AG04450 (cell line): ENCODE measurements at regions not wholly inside any gene's neighbourhood (a gene's known extent, or its start where the extent isn't known, plus 50 kb on each side); places are given as distances from the start of the nearest gene placed in this dataset.

Source experiments
- CTCF ChIA-PET: fragments of 300-600, 350-600 bp; formaldehyde crosslinking; extraction: SDS; loops from one replicate; lab custom pipeline; 2022; ENCODE audit warnings: antibody characterized with exemption, inconsistent platforms; lab: Charles Lee
- POLR2A ChIA-PET: fragments of 350-600 bp; formaldehyde crosslinking; extraction: SDS; loops from one replicate; lab custom pipeline; 2021; ENCODE audit warnings: antibody characterized with exemption, inconsistent platforms; lab: Yijun Ruan, JAX
- DNase-seq: peaks from one replicate; pipeline ENCODE4 v3.0.0-alpha.2; 2011; ENCODE audit warnings: low read depth, low spot score
- H3K27ac ChIP-seq: one replicate; pipeline ENCODE4 v1.5.1; 2012; ENCODE audit warnings: low read depth, low read length, control low read depth
- H3K27me3 ChIP-seq: one replicate; pipeline ENCODE4 v1.6.0; 2012; ENCODE audit warnings: low read length; ENCODE audit not compliant: control insufficient read depth, insufficient read depth
- H3K4me3 ChIP-seq: 2 replicates; pipeline ENCODE4 v1.5.1; 2011; ENCODE audit warnings: mild to moderate bottlenecking, low read depth, low read length, control low read depth
- H3K9me3 ChIP-seq: 2 replicates; pipeline ENCODE4 v1.5.1; 2012; ENCODE audit warnings: low read length; ENCODE audit not compliant: control insufficient read depth, insufficient read depth
- CTCF ChIP-seq: IDR thresholded peaks from 2 replicates; pipeline ENCODE4 v1.5.1; 2011; ENCODE audit warnings: low read depth, low read length, control low read depth, inconsistent platforms

GRCh38 chr11:122354025-122354697, 238.1 kb upstream of the BLID start:
- Histone ChIP-seq H3K4me3 (no peak overlapping the region), H3K27ac (no peak overlapping the region), H3K27me3 (no peaks in the 10 kb centered on the region), H3K9me3 (no peaks in the 10 kb centered on the region)
- no peak for TF ChIP-seq CTCF
- POLR2A ChIA-PET: interaction anchor here (0.6 kb wide), 1 partner anchor 139 kb away, joined by 3 read pairs; no protein-coding TSS in a partner anchor
- CTCF ChIA-PET: interaction anchor here (0.5 kb wide), 1 partner anchor 1457 kb away, joined by 3 read pairs; no protein-coding TSS in a partner anchor
- DNase-seq: no peak

- no peaks in the 10 kb centered on the region for H3K9me3 ChIP-seq
- no peak overlapping the region for H3K27ac ChIP-seq
- POLR2A ChIA-PET: no interaction called here
- no peaks in the 10 kb centered on the region for H3K27me3 ChIP-seq
- no peak for TF ChIP-seq CTCF
- CTCF ChIA-PET: interaction anchor here (0.5 kb wide), 1 partner anchor 1456 kb away, joined by 3 read pairs; no protein-coding TSS in a partner anchor
- no peak for DNase-seq
- H3K4me3 ChIP-seq: no peak overlapping the region
Measured at GRCh38 chr11:122353561-122353960, 237.5 kb upstream of the BLID start.

GRCh38 chr11:122348659-122349409, 232.8 kb upstream of the BLID start:
- H3K27ac ChIP-seq: no peak overlapping the region
- H3K9me3 ChIP-seq: no peaks in the 10 kb centered on the region; the same call in 1 of the 2 replicates
- no peak for DNase-seq
- ChIA-PET POLR2A (no interaction called here), CTCF (no interaction called here)
- H3K27me3 ChIP-seq: no peaks in the 10 kb centered on the region
- no peak overlapping the region for H3K4me3 ChIP-seq
- no peak for TF ChIP-seq CTCF

GRCh38 chr11:122346006-122346405, 230.0 kb upstream of the BLID start:
- POLR2A ChIA-PET: no interaction called here
- no peaks in the 10 kb centered on the region for H3K27me3 ChIP-seq
- CTCF ChIA-PET: interaction anchor here (0.6 kb wide), 1 partner anchor 60 kb away, joined by 3 read pairs; no protein-coding TSS in a partner anchor
- no peak for DNase-seq
- no peaks in the 10 kb centered on the region; the same call in 1 of the 2 replicates for H3K9me3 ChIP-seq
- H3K4me3 ChIP-seq: no peak overlapping the region
- TF ChIP-seq CTCF: no peak
- H3K27ac ChIP-seq: no peak overlapping the region

GRCh38 chr11:122345586-122345985, 229.6 kb upstream of the BLID start:
- DNase-seq: no peak
- no peaks in the 10 kb centered on the region for H3K27me3 ChIP-seq
- TF ChIP-seq CTCF: no peak
- H3K4me3 ChIP-seq: no peak overlapping the region
- no peaks in the 10 kb centered on the region; the same call in 1 of the 2 replicates for H3K9me3 ChIP-seq
- H3K27ac ChIP-seq: no peak overlapping the region
- ChIA-PET POLR2A (no interaction called here), CTCF (interaction anchor here (0.6 kb wide), 2 partner anchors 60 to 1828 kb away, joined by 3 read pairs; no protein-coding TSS in a partner anchor)
